CD4-positive, alpha-beta T cell treated with Interleukin-4 for 1 hour (primary cell): ENCODE measurements at regions not wholly inside any gene's neighbourhood (a gene's known extent, or its start where the extent isn't known, plus 50 kb on each side); places are given as distances from the start of the nearest gene placed in this dataset.
"Not testable (repeated sequence)": the region's sequence is repeated elsewhere in the genome, so short reads cannot be mapped to it uniquely, and the experiment has no call there.

Experiments used
- DNase-seq, 2 donors: peaks; one replicate each; pipeline ENCODE4 v3.0.0-alpha.2; 2020 to 2022

- DNase-seq: no peak
Measured at GRCh38 chr12:119931402-119931801, 54.3 kb upstream of the CIT start.

GRCh38 chr12:119932921-119933320 is 55.8 kb upstream of the CIT start:
- no peak for DNase-seq

GRCh38 chr12:119934780-119935179 is 54.3 kb upstream of the BICDL1 start:
- DNase-seq: not testable (repeated sequence)

- no peak for DNase-seq
Measured at GRCh38 chr12:119936705-119937311, 52.2 kb upstream of the BICDL1 start.

- peak; percentile 62 to 68 for DNase-seq
Measured at GRCh38 chr12:119938049-119938667, 50.9 kb upstream of the BICDL1 start.
